Transverse colon (tissue), 3 donors: ENCODE measurements at regions not wholly inside any gene's neighbourhood (a gene's known extent, or its start where the extent isn't known, plus 50 kb on each side); places are given as distances from the start of the nearest gene placed in this dataset.

Source experiments
- POLR2A ChIP-seq: fragments of 450-650 bp; IDR thresholded peaks from one replicate; pipeline ENCODE4 v1.6.1; 2016; ENCODE audit warnings: antibody characterized with exemption, mild to moderate bottlenecking, moderate library complexity
- TF ChIP-seq, protein P1 (sequence below), 5 experiments: fragments of 200-600 bp in 3 of 5; fragments of 450-650 bp in 2 of 5; sonication (generic) in 3 of 5; IDR thresholded peaks; 1 replicate in 2 of 5; 2 replicates in 3 of 5; pipeline ENCODE4 v1.5.1; 2016 to 2017; ENCODE audit warnings: antibody characterized with exemption in 5 of 5, inconsistent platforms in 3 of 5, mild to moderate bottlenecking in 2 of 5, moderate library complexity in 1 of 5

DNA sequence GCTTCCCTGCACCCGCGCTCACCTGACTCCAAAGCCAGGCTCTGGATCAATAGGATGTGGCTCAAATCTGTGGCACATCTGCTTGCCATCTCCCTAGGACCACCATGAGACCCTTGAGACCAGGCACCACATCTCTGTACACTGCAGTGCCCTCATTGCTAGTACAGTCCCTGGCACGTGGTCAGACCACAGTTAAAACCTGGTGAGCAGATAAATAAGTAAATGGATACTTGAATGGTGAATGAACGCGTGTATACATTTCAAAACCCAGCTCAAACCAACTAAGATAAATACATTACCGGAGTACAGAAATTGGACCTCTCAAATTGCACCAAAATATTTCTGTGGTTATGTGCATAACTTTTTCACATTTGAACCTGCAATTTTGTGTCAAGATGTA, 221.2 kb upstream of the IRX4 start:
- TF ChIP-seq, protein P1, sequence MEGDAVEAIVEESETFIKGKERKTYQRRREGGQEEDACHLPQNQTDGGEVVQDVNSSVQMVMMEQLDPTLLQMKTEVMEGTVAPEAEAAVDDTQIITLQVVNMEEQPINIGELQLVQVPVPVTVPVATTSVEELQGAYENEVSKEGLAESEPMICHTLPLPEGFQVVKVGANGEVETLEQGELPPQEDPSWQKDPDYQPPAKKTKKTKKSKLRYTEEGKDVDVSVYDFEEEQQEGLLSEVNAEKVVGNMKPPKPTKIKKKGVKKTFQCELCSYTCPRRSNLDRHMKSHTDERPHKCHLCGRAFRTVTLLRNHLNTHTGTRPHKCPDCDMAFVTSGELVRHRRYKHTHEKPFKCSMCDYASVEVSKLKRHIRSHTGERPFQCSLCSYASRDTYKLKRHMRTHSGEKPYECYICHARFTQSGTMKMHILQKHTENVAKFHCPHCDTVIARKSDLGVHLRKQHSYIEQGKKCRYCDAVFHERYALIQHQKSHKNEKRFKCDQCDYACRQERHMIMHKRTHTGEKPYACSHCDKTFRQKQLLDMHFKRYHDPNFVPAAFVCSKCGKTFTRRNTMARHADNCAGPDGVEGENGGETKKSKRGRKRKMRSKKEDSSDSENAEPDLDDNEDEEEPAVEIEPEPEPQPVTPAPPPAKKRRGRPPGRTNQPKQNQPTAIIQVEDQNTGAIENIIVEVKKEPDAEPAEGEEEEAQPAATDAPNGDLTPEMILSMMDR (IDR thresholded peaks at IDR 0.05), result no peak
- no peak for TF ChIP-seq POLR2A
